K562 (cell line): ENCODE measurements at regions not wholly inside any gene's neighbourhood (a gene's known extent, or its start where the extent isn't known, plus 50 kb on each side); places are given as distances from the start of the nearest gene placed in this dataset.

Experiments used
- ATAC-seq: fragments of 200-7000 bp; cut with Tn5 transposase; 3 replicates; pipeline ENCODE4 v1.9.1; 2020; ENCODE audit warnings: moderate library complexity
- BruUV-seq: library from RNA; stranded (reverse); fragments of 400-500 nt; replicated peaks from 2 replicates; lab custom pipeline; 2021; lab: Mats Ljungman, UMichigan
- CTCF ChIA-PET: fragments of 300-600 bp; formaldehyde crosslinking; extraction: SDS; loops from one replicate; lab custom pipeline; 2021; ENCODE audit warnings: low intra/inter-chr PET ratio; lab: Yijun Ruan, JAX
- POLR2A ChIA-PET: fragments of 300-600, 350-650 bp; sonication (Branson Sonifier 250); formaldehyde crosslinking; extraction: SDS; loops from one replicate; lab custom pipeline; 2021; ENCODE audit warnings: antibody characterized with exemption, inconsistent platforms; lab: Yijun Ruan, JAX
- DNase-seq, 4 experiments: peaks; one replicate each; pipeline versions ENCODE4 v3.0.0 to v3.0.0-alpha.2; 2011 to 2018; ENCODE audit warnings: low spot score in 3 of 4, mixed read lengths in 3 of 4; ENCODE audit errors: extremely low read depth in 1 of 4
- FAIRE-seq: peaks from 2 replicates; lab custom pipeline; 2011; peaks lifted over from hg19 to GRCh38; lab: Jason Lieb, UNC
- H2AFZ ChIP-seq: 2 replicates; pipeline ENCODE4 v1.6.0; 2011; ENCODE audit warnings: low read depth, low read length, control low read depth, inconsistent platforms
- H3K27ac ChIP-seq: fragments of 200-600 bp; 3 replicates; pipeline ENCODE4 v1.8.0; 2011; ENCODE audit warnings: low read depth, mild to moderate bottlenecking, control low read depth, inconsistent platforms, low read length, moderate library complexity, mixed read lengths; ENCODE audit errors: extremely low read depth
- H3K27me3 ChIP-seq, 2 experiments: fragments of 300-600 bp in 1 of 2; 2 replicates in 1 of 2; 3 replicates in 1 of 2; pipeline versions ENCODE4 v1.6.0 to v1.8.0; 2011; ENCODE audit warnings: inconsistent platforms in 2 of 2, low read length in 2 of 2, mild to moderate bottlenecking in 1 of 2, mixed read lengths in 1 of 2, moderate library complexity in 1 of 2; ENCODE audit not compliant: control insufficient read depth in 2 of 2, insufficient read depth in 2 of 2
- H3K36me3 ChIP-seq: fragments of 300-600 bp; 3 replicates; pipeline ENCODE4 v1.8.0; 2011; ENCODE audit warnings: mild to moderate bottlenecking, low read length, inconsistent platforms; ENCODE audit not compliant: control insufficient read depth, insufficient read depth
- H3K4me1 ChIP-seq, 2 experiments: fragments of 200-600 bp in 1 of 2; replicated peaks in 1 of 2; 2 replicates in 1 of 2; 3 replicates in 1 of 2; pipeline versions ENCODE4 v1.5.1 to v1.8.0; 2011; ENCODE audit warnings: inconsistent platforms in 2 of 2, low read length in 2 of 2, mild to moderate bottlenecking in 1 of 2, mixed read lengths in 1 of 2, moderate library complexity in 1 of 2; ENCODE audit not compliant: control insufficient read depth in 2 of 2, insufficient read depth in 2 of 2
- H3K4me2 ChIP-seq: 2 replicates; pipeline ENCODE4 v1.6.1; 2011; ENCODE audit warnings: low read length, control low read depth, inconsistent platforms, mixed read lengths; ENCODE audit not compliant: insufficient read depth
- H3K4me3 ChIP-seq: fragments of 200-600 bp; sonication (generic), shearing (Covaris generic); 2 replicates; pipeline ENCODE4 v1.5.1; 2016; ENCODE audit warnings: control low read depth, inconsistent platforms
- H3K79me2 ChIP-seq: fragments of 200-600 bp; 3 replicates; pipeline ENCODE4 v1.8.0; 2011; ENCODE audit warnings: low read length, inconsistent platforms; ENCODE audit not compliant: control insufficient read depth, insufficient read depth
- H3K9ac ChIP-seq, 2 experiments: 2 replicates each; pipeline versions ENCODE4 v1.6.0 to v1.6.1; 2011; ENCODE audit warnings: low read depth in 2 of 2, low read length in 2 of 2, control low read depth in 1 of 2, inconsistent platforms in 1 of 2, mild to moderate bottlenecking in 1 of 2, mixed read lengths in 1 of 2; ENCODE audit not compliant: insufficient read depth in 1 of 2
- H3K9me1 ChIP-seq: one replicate; pipeline ENCODE4 v1.6.0; 2011; ENCODE audit warnings: inconsistent platforms, mild to moderate bottlenecking, low read length, moderate library complexity; ENCODE audit not compliant: control insufficient read depth, insufficient read depth
- H3K9me3 ChIP-seq: replicated peaks from 2 replicates; pipeline ENCODE4 v1.5.1; 2011; ENCODE audit warnings: low read depth, low read length, inconsistent platforms; ENCODE audit not compliant: control insufficient read depth, insufficient read depth
- H4K20me1 ChIP-seq: replicated peaks from 2 replicates; pipeline ENCODE4 v1.6.1; 2011; ENCODE audit warnings: low read length, inconsistent platforms, mixed read lengths; ENCODE audit not compliant: control insufficient read depth, insufficient read depth
- BRD9 ChIP-seq: fragments of 450-650 bp; IDR thresholded peaks from 2 replicates; pipeline ENCODE4 v1.6.1; 2018; ENCODE audit warnings: low read depth; ENCODE audit not compliant: partially characterized antibody
- FOXA1 ChIP-seq: fragments of 450-650 bp; IDR thresholded peaks from 2 replicates; pipeline ENCODE4 v1.6.1; 2016; ENCODE audit warnings: mild to moderate bottlenecking, borderline replicate concordance
- FOXP1 ChIP-seq: sonication (generic); formaldehyde crosslinking; IDR thresholded peaks from 2 replicates; pipeline ENCODE4 v1.8.0; 2022; ENCODE audit warnings: mild to moderate bottlenecking, missing genetic modification reagents
- SIN3A ChIP-seq, 2 experiments: fragments of 150-350 bp in 1 of 2; IDR thresholded peaks; 2 replicates each; pipeline ENCODE4 v1.6.1; 2011 to 2016; ENCODE audit warnings: borderline replicate concordance in 2 of 2, low read depth in 2 of 2, low read length in 2 of 2, mild to moderate bottlenecking in 2 of 2, moderate library complexity in 2 of 2; ENCODE audit not compliant: control insufficient read depth in 1 of 2
- WGBS: fragments of 100-300 bp; shearing (Covaris generic); methylation state at CpG from one replicate; pipeline ENCODE4 v1.1.6; 2016; ENCODE audit warnings: low coverage, mixed read lengths; ENCODE audit not compliant: insufficient coverage; ENCODE audit errors: missing lambda C conversion rate; 5-methylcytosine and 5-hydroxymethylcytosine counted together
- in situ Hi-C: fragments of 300-500 bp; cut with MboI; formaldehyde crosslinking; loops from 4 replicates; pipeline ENCODE4 v1.15.0; 2018; ENCODE audit warnings: inconsistent platforms, mixed read lengths
- intact Hi-C: fragments of 100-400 bp; cut with micrococcal nuclease; formaldehyde crosslinking; loops from 2 replicates; pipeline ENCODE4 v1.14.2; 2022

DNA sequence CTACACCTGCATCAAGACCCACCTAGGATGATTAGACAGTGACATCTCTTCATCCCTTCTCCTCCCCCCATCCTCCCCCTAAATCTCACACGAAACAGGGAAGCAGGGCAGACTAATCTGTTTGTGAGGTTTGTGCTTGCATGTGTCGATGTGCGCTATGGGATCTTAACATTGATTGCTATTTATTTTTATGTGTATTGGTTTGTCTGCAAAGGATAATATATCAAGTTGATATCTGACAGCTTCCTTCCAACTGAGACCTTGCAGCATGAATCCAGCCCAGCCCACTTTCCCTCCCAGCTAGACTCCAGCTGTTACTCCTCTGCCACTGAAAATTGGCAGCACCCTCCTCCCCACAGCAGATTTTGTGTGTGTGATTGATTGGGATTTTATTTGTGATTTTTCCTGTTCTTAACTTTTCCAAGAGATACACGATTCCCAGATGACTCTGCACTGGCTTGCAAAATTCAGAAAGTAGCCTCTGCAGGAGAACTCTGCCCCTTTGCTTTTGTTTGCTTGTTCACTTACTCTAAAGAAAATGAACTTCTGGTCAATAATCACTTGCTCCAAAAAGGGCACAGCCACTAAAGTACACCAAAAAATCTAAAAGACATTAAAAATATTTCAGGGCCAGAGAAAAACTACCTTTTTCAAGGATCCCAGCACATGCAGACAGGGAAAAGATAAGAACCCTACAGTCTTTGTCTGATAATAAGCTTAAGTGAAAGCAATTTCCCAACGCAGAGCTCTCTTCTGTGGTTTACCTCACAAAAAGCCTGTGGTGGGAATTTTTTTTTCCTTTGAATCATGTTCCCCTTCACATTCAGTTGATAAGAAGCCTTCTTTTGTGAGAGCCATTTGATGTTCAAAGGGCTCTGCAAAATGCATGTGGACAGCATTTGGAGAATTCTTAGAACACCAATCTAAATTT is 222.1 kb downstream of the RPS29 start:
- H3K4me1 ChIP-seq, result no peaks in the 10 kb centered on the region
- no peaks in the 10 kb centered on the region for H3K9me1 ChIP-seq
- TF ChIP-seq FOXP1 (CRISPR knock-in tag) (no peak), BRD9 (no peak), SIN3A (IDR thresholded peaks at IDR 0.05; ENCODE audit: borderline replicate concordance in 2 of 2, control insufficient read depth in 1 of 2, low read depth in 2 of 2, low read length in 2 of 2) (no peak), FOXA1 (no peak)
- intact Hi-C loops (no loop called here), in situ Hi-C loops (no loop called here)
- no peak overlapping the region for H3K9ac ChIP-seq
- H3K4me3 ChIP-seq, result no peak overlapping the region
- no peaks in the 10 kb centered on the region for H4K20me1 ChIP-seq
- H2AFZ ChIP-seq, result no peak overlapping the region
- H3K27ac ChIP-seq, result no peak overlapping the region
- WGBS, result 0% methylated on average over 5 of the region's 5 CpGs
- DNase-seq (no peak), FAIRE-seq (no peak), ATAC-seq (no peak)
- no peaks in the 10 kb centered on the region for H3K36me3 ChIP-seq
- no peak overlapping the region for H3K4me2 ChIP-seq
- no peaks in the 10 kb centered on the region for H3K27me3 ChIP-seq
- ChIA-PET CTCF (no interaction called here), POLR2A (no interaction called here)
- no TSS peak for BruUV-seq
- no peaks in the 10 kb centered on the region for H3K79me2 ChIP-seq
- no peaks in the 10 kb centered on the region for H3K9me3 ChIP-seq

- FAIRE-seq (no peak), DNase-seq (no peak), ATAC-seq (no peak)
- BruUV-seq, result no TSS peak
- Histone ChIP-seq H3K27ac (no peak overlapping the region), H3K4me3 (no peak overlapping the region), H3K9me3 (no peaks in the 10 kb centered on the region), H3K79me2 (no peaks in the 10 kb centered on the region), H3K9ac (no peak overlapping the region), H2AFZ (no peak overlapping the region), H3K9me1 (no peaks in the 10 kb centered on the region), H3K27me3 (no peaks in the 10 kb centered on the region), H3K36me3 (no peaks in the 10 kb centered on the region), H4K20me1 (no peaks in the 10 kb centered on the region), H3K4me2 (no peak overlapping the region), H3K4me1 (no peaks in the 10 kb centered on the region)
- in situ Hi-C loops (no loop called here), intact Hi-C loops (no loop called here)
- CTCF ChIA-PET, result no interaction called here
- POLR2A ChIA-PET, result interaction anchor here (0.8 kb wide), 1 partner anchor 185 kb away, joined by 3 read pairs; no protein-coding TSS in a partner anchor
- 0% methylated on average over 1 of the region's 1 CpG for WGBS
Measured at GRCh38 chr14:49362916-49363315, 223.3 kb downstream of the RPS29 start.
